Neural crest cell (in vitro differentiated cells): ENCODE measurements at regions not wholly inside any gene's neighbourhood (a gene's known extent, or its start where the extent isn't known, plus 50 kb on each side); places are given as distances from the start of the nearest gene placed in this dataset.
A peak's percentile ranks its signal among the peaks of the same experiment; 100 is the strongest.
"Not testable (repeated sequence)": the region's sequence is repeated elsewhere in the genome, so short reads cannot be mapped to it uniquely, and the experiment has no call there.

Source experiments
- DNase-seq: peaks from one replicate; pipeline ENCODE4 v3.0.0; 2021; ENCODE audit warnings: low read depth, mixed read lengths, low spot score
- H3K27ac Mint-ChIP-seq: one replicate; pipeline ENCODE4 v1.8.0; 2021; ENCODE audit warnings: mild to moderate bottlenecking, mixed read lengths; ENCODE audit not compliant: unreplicated experiment
- H3K27me3 Mint-ChIP-seq: 2 replicates; pipeline ENCODE4 v1.8.0; 2021; ENCODE audit warnings: low read depth, mild to moderate bottlenecking, mixed read lengths
- H3K36me3 Mint-ChIP-seq: 2 replicates; pipeline ENCODE4 v1.8.0; 2021; ENCODE audit warnings: low read depth, mild to moderate bottlenecking, mixed read lengths
- H3K4me1 Mint-ChIP-seq: 2 replicates; pipeline ENCODE4 v1.8.0; 2021; ENCODE audit warnings: mixed read lengths
- H3K4me3 Mint-ChIP-seq: one replicate; pipeline ENCODE4 v1.8.0; 2021; ENCODE audit warnings: mild to moderate bottlenecking, mixed read lengths
- H3K9me3 Mint-ChIP-seq: 2 replicates; pipeline ENCODE4 v1.8.0; 2021; ENCODE audit warnings: mixed read lengths
- TF ChIP-seq, protein P1 (sequence below): fragments of 200-600 bp; sonication (generic); conservative IDR thresholded peaks from 2 replicates; pipeline ENCODE4 v1.5.0; 2021; ENCODE audit warnings: antibody characterized with exemption, mild to moderate bottlenecking

DNA sequence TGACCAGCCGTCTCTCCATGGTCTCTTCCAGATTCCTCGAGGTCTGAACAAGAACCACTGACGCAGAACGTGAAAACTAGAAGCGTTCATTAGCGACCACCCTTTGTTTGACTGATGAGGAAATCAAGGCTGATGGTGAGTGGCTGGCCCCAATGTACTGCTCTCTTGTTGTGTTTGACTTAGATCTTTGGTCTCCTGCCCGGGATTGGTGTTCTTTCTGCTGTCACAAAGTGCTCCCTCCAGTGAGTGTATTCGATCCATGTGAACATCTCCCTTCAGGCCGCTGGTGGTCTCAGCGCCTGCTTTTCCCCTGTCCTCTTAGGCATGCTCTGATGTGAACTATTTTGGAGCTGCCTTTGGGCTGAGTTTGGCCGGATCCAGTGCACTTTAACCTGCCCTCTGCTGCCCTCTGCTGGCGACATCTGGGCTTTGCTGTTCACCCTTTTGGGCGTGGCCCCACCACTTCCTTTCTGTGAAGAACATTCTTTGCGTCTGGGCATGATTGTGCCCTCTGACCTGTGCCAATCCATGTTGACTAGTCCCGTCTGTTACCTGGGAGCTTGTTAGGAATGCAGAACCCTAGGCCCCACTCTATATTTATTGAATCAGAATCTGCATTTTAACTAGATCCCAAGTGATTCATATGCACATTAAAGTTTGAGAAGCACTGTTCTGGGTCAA, 279.1 kb downstream of the TTC6 start:
- peaks cover 5% of the 10 kb centered on the region for H3K9me3 Mint-ChIP-seq
- peaks cover 9% of the 10 kb centered on the region for H3K4me1 Mint-ChIP-seq
- TF ChIP-seq, protein P1, sequence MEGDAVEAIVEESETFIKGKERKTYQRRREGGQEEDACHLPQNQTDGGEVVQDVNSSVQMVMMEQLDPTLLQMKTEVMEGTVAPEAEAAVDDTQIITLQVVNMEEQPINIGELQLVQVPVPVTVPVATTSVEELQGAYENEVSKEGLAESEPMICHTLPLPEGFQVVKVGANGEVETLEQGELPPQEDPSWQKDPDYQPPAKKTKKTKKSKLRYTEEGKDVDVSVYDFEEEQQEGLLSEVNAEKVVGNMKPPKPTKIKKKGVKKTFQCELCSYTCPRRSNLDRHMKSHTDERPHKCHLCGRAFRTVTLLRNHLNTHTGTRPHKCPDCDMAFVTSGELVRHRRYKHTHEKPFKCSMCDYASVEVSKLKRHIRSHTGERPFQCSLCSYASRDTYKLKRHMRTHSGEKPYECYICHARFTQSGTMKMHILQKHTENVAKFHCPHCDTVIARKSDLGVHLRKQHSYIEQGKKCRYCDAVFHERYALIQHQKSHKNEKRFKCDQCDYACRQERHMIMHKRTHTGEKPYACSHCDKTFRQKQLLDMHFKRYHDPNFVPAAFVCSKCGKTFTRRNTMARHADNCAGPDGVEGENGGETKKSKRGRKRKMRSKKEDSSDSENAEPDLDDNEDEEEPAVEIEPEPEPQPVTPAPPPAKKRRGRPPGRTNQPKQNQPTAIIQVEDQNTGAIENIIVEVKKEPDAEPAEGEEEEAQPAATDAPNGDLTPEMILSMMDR: peak; percentile 93
- no peak overlapping the region for H3K4me3 Mint-ChIP-seq
- H3K36me3 Mint-ChIP-seq: no peaks in the 10 kb centered on the region
- no peak overlapping the region for H3K27ac Mint-ChIP-seq
- H3K27me3 Mint-ChIP-seq: peaks cover 29% of the 10 kb centered on the region
- peak; percentile 95 for DNase-seq

DNA sequence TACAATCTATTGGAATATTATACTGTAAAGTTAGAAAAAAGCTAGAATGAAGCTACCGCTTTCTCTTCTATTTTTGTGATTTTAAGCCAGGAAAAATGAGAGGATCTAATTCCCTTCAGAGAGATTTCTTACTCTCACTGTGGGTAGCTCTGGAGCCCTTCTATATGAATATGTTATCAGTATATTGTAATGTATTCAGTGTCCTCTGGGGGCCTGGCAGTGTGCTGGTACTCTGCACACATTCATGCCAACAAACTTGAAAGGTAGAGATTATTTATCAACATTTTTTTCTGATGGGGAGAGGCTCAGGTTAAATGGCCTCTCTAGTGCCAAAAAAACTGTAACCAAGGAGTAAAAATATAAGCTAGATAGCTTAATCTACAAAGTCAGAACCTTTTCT, 292.8 kb downstream of the TTC6 start:
- H3K4me3 Mint-ChIP-seq: no peak overlapping the region
- H3K27ac Mint-ChIP-seq: no peak overlapping the region
- H3K36me3 Mint-ChIP-seq: no peaks in the 10 kb centered on the region
- peaks cover 11% of the 10 kb centered on the region for H3K9me3 Mint-ChIP-seq
- no peak for DNase-seq
- TF ChIP-seq, protein P1: no peak
- H3K4me1 Mint-ChIP-seq: no peaks in the 10 kb centered on the region
- H3K27me3 Mint-ChIP-seq: peaks cover 4% of the 10 kb centered on the region

DNA sequence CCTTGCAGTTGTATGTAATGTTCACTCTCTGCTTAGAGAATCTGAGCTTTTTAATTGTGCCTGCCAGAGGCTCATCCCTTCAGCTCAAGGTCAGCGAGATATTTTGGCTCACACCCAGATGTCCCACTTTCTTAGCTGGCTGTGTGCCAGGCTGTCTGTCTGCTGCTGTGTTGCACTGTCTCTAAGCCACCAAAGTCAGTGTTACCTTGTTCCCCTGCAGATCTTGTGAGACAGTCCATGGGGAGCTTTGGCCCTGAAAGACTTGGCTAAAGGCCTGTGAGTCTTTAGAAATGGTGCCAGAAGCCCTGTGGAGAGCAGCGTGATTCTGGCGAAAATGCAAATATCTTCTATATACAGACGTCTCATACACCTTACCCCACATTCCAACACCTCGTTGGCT, 293.7 kb downstream of the TTC6 start:
- TF ChIP-seq, protein P1: no peak
- no peaks in the 10 kb centered on the region for H3K4me1 Mint-ChIP-seq
- no peak overlapping the region for H3K27ac Mint-ChIP-seq
- no peak overlapping the region for H3K4me3 Mint-ChIP-seq
- DNase-seq: no peak
- H3K27me3 Mint-ChIP-seq: peaks cover 4% of the 10 kb centered on the region
- H3K9me3 Mint-ChIP-seq: peaks cover 8% of the 10 kb centered on the region
- H3K36me3 Mint-ChIP-seq: no peaks in the 10 kb centered on the region

DNA sequence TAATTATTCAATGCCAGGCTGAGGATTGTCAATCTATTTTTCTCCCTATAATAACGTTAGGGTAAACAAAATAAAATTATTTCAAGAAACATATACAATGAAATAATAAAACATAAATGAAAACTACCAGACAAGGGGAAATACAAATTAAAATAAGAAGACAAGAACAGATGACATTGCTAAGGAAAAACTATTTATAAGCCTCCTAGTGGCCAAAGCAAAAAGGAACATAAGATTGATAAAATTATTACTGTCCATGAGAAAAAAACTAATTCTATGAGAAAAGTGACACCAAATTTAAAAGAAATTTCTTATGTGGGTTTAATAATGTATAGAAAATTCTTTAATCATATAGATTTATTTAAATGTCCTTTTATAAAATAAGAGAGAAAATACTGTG, 294.7 kb downstream of the TTC6 start:
- no peak for DNase-seq
- Mint-ChIP-seq H3K4me1 (no peaks in the 10 kb centered on the region), H3K27me3 (peaks cover 2% of the 10 kb centered on the region), H3K9me3 (peaks cover 8% of the 10 kb centered on the region), H3K4me3 (no peak overlapping the region), H3K27ac (no peak overlapping the region), H3K36me3 (no peaks in the 10 kb centered on the region)
- TF ChIP-seq, protein P1: peak; percentile 53

DNA sequence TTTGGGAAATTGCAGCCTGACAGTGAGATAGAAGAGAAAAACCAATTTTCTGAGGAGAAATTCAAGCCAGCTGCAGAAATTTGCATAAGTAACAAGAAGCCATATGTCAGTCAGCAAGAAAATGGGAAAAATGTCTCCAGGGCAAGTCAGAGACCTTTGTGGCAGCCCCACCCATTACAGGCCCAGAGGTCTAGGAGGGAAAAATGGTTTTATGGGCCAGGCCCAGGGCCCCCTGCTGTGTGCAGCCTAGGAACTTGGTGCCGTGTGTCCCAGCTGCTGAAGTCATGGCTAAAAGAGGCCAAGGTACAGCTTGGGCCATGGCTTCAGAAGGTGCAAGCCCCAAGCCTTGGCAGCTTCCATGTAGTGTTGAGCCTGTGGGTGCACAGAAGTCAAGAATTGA, 296.1 kb downstream of the TTC6 start:
- H3K36me3 Mint-ChIP-seq, H3K9me3 Mint-ChIP-seq, H3K4me3 Mint-ChIP-seq, H3K4me1 Mint-ChIP-seq, DNase-seq, H3K27ac Mint-ChIP-seq: not testable (repeated sequence)
- H3K27me3 Mint-ChIP-seq: peaks cover 11% of the 10 kb centered on the region

DNA sequence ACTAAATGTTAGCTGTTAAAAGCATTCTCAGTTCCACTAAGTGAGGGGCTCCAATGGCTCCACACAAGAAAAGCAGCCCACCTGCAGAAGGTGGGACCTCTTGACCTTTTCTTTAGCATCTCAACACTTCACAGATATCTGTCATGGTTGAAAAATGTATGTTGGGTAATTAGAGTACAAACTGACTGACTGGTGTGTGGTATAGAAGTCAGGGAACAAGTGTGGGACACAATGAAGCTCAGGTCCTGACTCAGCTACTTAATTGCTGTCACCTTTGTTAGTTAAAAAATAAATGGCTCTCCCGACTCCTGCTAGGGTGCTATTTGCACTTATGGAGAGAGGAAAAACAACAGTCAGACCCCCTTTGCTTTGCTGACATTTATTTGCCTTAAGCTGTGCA, 299.0 kb downstream of the TTC6 start:
- DNase-seq: no peak
- peaks cover 22% of the 10 kb centered on the region for H3K27me3 Mint-ChIP-seq
- no peaks in the 10 kb centered on the region for H3K36me3 Mint-ChIP-seq
- TF ChIP-seq, protein P1: no peak
- H3K4me3 Mint-ChIP-seq: no peak overlapping the region
- H3K4me1 Mint-ChIP-seq: no peaks in the 10 kb centered on the region
- H3K27ac Mint-ChIP-seq: no peak overlapping the region
- peaks cover 8% of the 10 kb centered on the region for H3K9me3 Mint-ChIP-seq
